ENCODE measurements at regions not wholly inside any gene's neighbourhood (a gene's known extent, or its start where the extent isn't known, plus 50 kb on each side); places are given as distances from the start of the nearest gene placed in this dataset.

DNA sequence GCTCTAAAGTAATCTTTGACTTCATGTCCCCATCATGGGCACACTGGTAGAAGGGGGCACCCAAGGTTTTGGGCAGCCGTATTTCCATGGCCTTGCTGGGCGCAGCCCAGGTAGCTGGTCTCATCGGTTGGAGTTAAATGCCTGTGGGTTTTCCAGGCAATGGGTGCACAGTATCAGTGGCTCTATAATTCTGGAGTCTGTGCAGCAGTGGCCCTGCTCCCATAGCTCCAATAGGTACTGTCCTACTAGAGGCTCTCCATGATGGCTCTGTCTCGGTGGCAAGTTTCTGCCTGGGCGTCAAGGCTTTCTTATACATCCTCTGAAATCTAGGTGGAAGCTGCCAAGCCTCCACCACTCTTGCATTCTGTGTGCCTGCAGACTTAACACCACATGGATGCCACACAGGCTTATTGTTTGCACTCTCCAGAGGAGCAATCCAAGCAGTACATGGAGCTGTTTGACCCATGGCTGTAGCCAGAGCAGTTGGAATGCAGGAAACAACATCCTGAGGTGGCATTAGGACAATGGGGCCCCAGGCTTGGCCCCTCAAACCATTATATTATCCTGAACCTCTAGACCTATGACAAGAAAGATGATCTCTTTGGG is 60.5 kb upstream of the UGT8 start:
- Mint-ChIP-seq H3K36me3 (ENCODE audit: low read depth) (no peaks in the 10 kb centered on the region), H3K4me1 (no peaks in the 10 kb centered on the region), H3K27me3 (ENCODE audit: low read depth) (no peaks in the 10 kb centered on the region), H3K4me3 (no peak overlapping the region), H3K27ac (no peak overlapping the region), H3K9me3 (peaks cover 2% of the 10 kb centered on the region)
- TF ChIP-seq, protein P1, sequence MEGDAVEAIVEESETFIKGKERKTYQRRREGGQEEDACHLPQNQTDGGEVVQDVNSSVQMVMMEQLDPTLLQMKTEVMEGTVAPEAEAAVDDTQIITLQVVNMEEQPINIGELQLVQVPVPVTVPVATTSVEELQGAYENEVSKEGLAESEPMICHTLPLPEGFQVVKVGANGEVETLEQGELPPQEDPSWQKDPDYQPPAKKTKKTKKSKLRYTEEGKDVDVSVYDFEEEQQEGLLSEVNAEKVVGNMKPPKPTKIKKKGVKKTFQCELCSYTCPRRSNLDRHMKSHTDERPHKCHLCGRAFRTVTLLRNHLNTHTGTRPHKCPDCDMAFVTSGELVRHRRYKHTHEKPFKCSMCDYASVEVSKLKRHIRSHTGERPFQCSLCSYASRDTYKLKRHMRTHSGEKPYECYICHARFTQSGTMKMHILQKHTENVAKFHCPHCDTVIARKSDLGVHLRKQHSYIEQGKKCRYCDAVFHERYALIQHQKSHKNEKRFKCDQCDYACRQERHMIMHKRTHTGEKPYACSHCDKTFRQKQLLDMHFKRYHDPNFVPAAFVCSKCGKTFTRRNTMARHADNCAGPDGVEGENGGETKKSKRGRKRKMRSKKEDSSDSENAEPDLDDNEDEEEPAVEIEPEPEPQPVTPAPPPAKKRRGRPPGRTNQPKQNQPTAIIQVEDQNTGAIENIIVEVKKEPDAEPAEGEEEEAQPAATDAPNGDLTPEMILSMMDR (IDR thresholded peaks at IDR 0.05; ENCODE audit: unreplicated experiment in 3 of 3) = no peak

DNA sequence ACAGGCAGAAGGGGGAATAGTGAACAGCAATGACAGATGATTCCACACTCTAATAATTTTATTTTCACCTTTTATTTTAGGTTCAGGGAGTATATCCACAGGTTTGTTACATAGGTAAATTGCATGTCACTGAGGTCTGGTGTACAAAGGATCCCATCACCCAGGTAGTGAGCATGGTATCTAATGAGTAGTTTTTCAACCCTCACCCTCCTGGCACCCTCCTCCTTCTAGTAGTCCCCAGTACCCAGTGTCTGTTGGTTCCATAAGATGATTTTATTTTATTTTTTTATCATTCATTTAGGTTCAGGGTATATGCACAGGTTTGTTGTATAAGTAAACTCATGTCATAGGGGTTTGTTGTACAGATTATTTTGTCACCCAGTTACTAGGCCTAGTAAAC is 58.6 kb upstream of the UGT8 start:
- Mint-ChIP-seq H3K9me3 (peaks cover 2% of the 10 kb centered on the region), H3K27me3 (ENCODE audit: low read depth) (no peaks in the 10 kb centered on the region)

DNA sequence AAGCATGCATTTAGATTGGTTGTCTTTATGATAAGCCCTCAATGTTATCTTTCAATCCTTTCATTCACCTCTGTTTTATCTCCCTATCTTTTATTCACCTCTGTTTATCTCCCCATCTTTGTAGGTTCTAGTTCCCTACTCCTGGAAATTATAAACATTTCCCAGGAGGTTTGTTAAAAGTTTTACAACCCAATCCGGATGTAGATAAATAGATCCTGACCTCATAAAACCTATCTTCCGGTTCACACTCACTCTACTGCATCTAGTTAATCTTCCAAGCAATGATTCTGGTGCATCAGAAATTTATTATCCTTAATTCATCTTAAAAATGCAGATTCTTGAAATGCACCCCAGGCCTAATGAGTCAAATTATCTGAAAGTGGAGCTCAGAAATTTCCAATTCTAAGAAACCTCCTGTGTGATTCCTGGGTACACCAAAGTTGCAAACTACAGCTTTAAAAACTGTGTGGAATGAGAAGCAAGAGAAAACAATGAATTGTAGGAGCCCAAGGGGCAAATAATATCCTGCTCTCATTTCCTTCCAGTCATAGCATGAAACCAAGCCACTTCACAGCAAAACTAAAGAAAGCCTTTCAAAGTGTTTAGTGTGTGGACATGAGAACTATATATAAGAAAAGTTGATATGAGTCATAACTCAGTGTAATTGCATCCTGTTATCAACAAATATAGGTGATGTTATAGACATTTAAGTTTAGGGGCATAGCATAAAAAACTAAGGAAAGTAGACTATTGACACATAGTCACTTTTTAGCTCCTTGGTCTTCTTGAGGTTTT is 51.1 kb upstream of the UGT8 start:
- Mint-ChIP-seq H3K36me3 (ENCODE audit: low read depth) (peaks cover 3% of the 10 kb centered on the region), H3K4me1 (no peaks in the 10 kb centered on the region)

More for the DNA sequence above, 58.6 kb upstream of the UGT8 start:
- TF ChIP-seq, protein P1 (IDR thresholded peaks at IDR 0.05; ENCODE audit: unreplicated experiment in 3 of 3) = no peak
- Mint-ChIP-seq H3K4me3 (no peak overlapping the region), H3K27ac (no peak overlapping the region), H3K4me1 (no peaks in the 10 kb centered on the region), H3K36me3 (ENCODE audit: low read depth) (no peaks in the 10 kb centered on the region)

More for the DNA sequence above, 51.1 kb upstream of the UGT8 start:
- Mint-ChIP-seq H3K27me3 (ENCODE audit: low read depth) (no peaks in the 10 kb centered on the region), H3K9me3 (peaks cover 8% of the 10 kb centered on the region), H3K4me3 (no peak overlapping the region), H3K27ac (no peak overlapping the region)
- TF ChIP-seq, protein P1 (IDR thresholded peaks at IDR 0.05; ENCODE audit: unreplicated experiment in 3 of 3) = no peak
